WTC11 (cell line): ENCODE measurements at regions not wholly inside any gene's neighbourhood (a gene's known extent, or its start where the extent isn't known, plus 50 kb on each side); places are given as distances from the start of the nearest gene placed in this dataset.

Experiments used
- TCF7 ChIP-seq: sonication (generic); formaldehyde crosslinking; IDR thresholded peaks from 2 replicates; pipeline ENCODE4 v1.8.0; 2022; ENCODE audit warnings: mild to moderate bottlenecking, low read depth, missing genetic modification reagents, moderate library complexity
- TF ChIP-seq, protein P1 (sequence below): sonication (generic); formaldehyde crosslinking; IDR thresholded peaks from 2 replicates; pipeline ENCODE4 v1.8.0; 2023; ENCODE audit warnings: missing genetic modification reagents, mild to moderate bottlenecking, borderline replicate concordance
- TF ChIP-seq, protein P2 (sequence below): fragments of 200-600 bp; IDR thresholded peaks from 2 replicates; pipeline ENCODE4 v1.8.0; 2022; ENCODE audit warnings: antibody characterized with exemption
- TF ChIP-seq, protein P3 (sequence below): sonication (generic); formaldehyde crosslinking; IDR thresholded peaks from 2 replicates; pipeline ENCODE4 v1.8.1; 2023; ENCODE audit warnings: mild to moderate bottlenecking, missing genetic modification reagents, moderate library complexity

DNA sequence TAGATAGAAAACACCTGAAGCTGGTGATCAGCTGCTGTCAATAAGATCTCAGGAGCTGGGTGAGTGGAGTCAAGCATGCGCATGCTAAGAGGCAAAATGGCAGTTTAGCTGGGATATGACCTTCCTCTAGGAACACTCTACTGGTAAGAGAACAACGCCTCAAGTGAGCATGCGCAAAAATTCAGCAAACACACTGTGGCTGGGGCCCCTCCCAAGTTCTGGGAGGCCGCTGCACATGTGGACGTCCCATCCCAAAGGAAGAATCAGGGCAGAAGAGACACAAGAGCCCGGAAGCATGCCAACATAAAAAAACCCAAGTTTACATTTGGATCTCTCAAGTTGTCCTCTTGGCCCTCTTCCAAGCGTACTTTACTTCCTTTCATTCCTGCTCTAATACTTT is 126.3 kb upstream of the F3 start:
- TF ChIP-seq, protein P1, sequence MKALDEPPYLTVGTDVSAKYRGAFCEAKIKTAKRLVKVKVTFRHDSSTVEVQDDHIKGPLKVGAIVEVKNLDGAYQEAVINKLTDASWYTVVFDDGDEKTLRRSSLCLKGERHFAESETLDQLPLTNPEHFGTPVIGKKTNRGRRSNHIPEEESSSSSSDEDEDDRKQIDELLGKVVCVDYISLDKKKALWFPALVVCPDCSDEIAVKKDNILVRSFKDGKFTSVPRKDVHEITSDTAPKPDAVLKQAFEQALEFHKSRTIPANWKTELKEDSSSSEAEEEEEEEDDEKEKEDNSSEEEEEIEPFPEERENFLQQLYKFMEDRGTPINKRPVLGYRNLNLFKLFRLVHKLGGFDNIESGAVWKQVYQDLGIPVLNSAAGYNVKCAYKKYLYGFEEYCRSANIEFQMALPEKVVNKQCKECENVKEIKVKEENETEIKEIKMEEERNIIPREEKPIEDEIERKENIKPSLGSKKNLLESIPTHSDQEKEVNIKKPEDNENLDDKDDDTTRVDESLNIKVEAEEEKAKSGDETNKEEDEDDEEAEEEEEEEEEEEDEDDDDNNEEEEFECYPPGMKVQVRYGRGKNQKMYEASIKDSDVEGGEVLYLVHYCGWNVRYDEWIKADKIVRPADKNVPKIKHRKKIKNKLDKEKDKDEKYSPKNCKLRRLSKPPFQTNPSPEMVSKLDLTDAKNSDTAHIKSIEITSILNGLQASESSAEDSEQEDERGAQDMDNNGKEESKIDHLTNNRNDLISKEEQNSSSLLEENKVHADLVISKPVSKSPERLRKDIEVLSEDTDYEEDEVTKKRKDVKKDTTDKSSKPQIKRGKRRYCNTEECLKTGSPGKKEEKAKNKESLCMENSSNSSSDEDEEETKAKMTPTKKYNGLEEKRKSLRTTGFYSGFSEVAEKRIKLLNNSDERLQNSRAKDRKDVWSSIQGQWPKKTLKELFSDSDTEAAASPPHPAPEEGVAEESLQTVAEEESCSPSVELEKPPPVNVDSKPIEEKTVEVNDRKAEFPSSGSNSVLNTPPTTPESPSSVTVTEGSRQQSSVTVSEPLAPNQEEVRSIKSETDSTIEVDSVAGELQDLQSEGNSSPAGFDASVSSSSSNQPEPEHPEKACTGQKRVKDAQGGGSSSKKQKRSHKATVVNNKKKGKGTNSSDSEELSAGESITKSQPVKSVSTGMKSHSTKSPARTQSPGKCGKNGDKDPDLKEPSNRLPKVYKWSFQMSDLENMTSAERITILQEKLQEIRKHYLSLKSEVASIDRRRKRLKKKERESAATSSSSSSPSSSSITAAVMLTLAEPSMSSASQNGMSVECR (CRISPR knock-in tag), result no peak
- TF ChIP-seq, protein P2, sequence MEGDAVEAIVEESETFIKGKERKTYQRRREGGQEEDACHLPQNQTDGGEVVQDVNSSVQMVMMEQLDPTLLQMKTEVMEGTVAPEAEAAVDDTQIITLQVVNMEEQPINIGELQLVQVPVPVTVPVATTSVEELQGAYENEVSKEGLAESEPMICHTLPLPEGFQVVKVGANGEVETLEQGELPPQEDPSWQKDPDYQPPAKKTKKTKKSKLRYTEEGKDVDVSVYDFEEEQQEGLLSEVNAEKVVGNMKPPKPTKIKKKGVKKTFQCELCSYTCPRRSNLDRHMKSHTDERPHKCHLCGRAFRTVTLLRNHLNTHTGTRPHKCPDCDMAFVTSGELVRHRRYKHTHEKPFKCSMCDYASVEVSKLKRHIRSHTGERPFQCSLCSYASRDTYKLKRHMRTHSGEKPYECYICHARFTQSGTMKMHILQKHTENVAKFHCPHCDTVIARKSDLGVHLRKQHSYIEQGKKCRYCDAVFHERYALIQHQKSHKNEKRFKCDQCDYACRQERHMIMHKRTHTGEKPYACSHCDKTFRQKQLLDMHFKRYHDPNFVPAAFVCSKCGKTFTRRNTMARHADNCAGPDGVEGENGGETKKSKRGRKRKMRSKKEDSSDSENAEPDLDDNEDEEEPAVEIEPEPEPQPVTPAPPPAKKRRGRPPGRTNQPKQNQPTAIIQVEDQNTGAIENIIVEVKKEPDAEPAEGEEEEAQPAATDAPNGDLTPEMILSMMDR, result no peak
- TF ChIP-seq, protein P3, sequence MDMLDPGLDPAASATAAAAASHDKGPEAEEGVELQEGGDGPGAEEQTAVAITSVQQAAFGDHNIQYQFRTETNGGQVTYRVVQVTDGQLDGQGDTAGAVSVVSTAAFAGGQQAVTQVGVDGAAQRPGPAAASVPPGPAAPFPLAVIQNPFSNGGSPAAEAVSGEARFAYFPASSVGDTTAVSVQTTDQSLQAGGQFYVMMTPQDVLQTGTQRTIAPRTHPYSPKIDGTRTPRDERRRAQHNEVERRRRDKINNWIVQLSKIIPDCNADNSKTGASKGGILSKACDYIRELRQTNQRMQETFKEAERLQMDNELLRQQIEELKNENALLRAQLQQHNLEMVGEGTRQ, result no peak
- TF ChIP-seq TCF7 (CRISPR knock-in tag), result no peak
